ENCODE measurements at regions not wholly inside any gene's neighbourhood (a gene's known extent, or its start where the extent isn't known, plus 50 kb on each side); places are given as distances from the start of the nearest gene placed in this dataset.

DNA sequence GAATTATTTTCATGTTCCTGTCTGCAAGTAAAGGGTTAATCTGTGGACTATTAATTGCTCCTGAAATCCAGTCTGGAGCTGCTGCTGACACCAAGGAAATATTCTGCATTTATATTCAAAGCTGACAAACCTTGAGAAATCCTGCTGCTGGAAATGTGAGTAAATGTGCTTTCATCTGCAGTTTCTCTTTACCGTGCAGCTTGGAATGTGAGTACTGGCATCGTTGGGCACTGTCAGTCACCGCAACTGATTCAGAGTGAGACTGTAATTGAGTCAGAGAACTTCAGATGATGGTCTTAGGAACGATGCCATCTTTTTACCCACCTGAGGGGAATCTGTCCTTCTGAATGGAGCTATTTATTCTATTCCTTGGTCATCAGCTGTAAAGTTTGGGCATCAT, 420.6 kb downstream of the SIPA1L2 start:
- Histone ChIP-seq H3K18ac (ENCODE audit: low read depth, low read length) (no peak overlapping the region), H3K4me2 (ENCODE audit: low read depth, low read length) (no peak overlapping the region), H3K4ac (ENCODE audit: low read depth, low read length) (no peak overlapping the region), H3K9me3 (ENCODE audit: control insufficient read depth, insufficient read depth, low read length) (no peaks in the 10 kb centered on the region), H2AK9ac (replicated peaks; ENCODE audit: low read depth, low read length, poor library complexity) (no peak overlapping the region), H4K5ac (ENCODE audit: low read depth, low read length) (no peak overlapping the region), H3K79me1 (ENCODE audit: low read depth in 1 of 2, low read length in 2 of 2) (no peaks in the 10 kb centered on the region), H2BK15ac (ENCODE audit: low read depth, low read length) (no peak overlapping the region), H2AFZ (replicated peaks; ENCODE audit: low read length, poor library complexity) (no peak overlapping the region), H4K91ac (ENCODE audit: insufficient read depth, low read depth, low read length) (no peak overlapping the region), H3K9ac (ENCODE audit: low read depth, low read length) (no peak overlapping the region), H2AK5ac (ENCODE audit: low read depth, low read length) (no peak overlapping the region), H3K4me1 (ENCODE audit: control insufficient read depth, insufficient read depth, low read length) (no peaks in the 10 kb centered on the region), H3K9me1 (ENCODE audit: insufficient read depth, low read length) (no peaks in the 10 kb centered on the region), H3K23ac (ENCODE audit: low read depth, low read length) (no peak overlapping the region), H3K4me3 (ENCODE audit: insufficient read depth, low read depth, low read length) (no peak overlapping the region), H2BK5ac (ENCODE audit: low read depth, low read length, poor library complexity, severe bottlenecking) (no peak overlapping the region), H3K27ac (ENCODE audit: insufficient read depth, low read length) (no peak overlapping the region), H4K20me1 (ENCODE audit: insufficient read depth, low read length) (no peaks in the 10 kb centered on the region), H3K27me3 (ENCODE audit: control insufficient read depth, insufficient read depth, low read length) (no peaks in the 10 kb centered on the region), H2BK120ac (ENCODE audit: low read depth, low read length) (no peak overlapping the region), H3K36me3 (ENCODE audit: control insufficient read depth, insufficient read depth, low read length) (no peaks in the 10 kb centered on the region), H4K8ac (ENCODE audit: low read depth in 2 of 2, low read length in 2 of 2) (no peak overlapping the region), H3K14ac (replicated peaks; ENCODE audit: low read depth, low read length) (no peak overlapping the region), H3K56ac (ENCODE audit: extremely low read depth, insufficient read depth, low read length) (no peak overlapping the region), H2BK20ac (ENCODE audit: low read depth, low read length) (no peak overlapping the region)
- ATAC-seq (ENCODE audit: low read depth) (no peak), DNase-seq (no peak)
- BruUV-seq (replicated peaks) = no TSS peak
- dilution Hi-C loops (cut with HindIII; ENCODE audit: low sequenced_read_pairs, unreplicated experiment) = no loop called here
- TF ChIP-seq RAD21 (IDR thresholded peaks at IDR 0.05; ENCODE audit: low read length) = no peak
- TF ChIP-seq MAFK (IDR thresholded peaks at IDR 0.05; ENCODE audit: low read depth, low read length) = no peak
- no peak for TF ChIP-seq FOS (IDR thresholded peaks at IDR 0.05; ENCODE audit: low read depth, low read length)
- no peak for TF ChIP-seq RFX5 (IDR thresholded peaks at IDR 0.05; ENCODE audit: low read depth, low read length)
- TF ChIP-seq CHD1 (IDR thresholded peaks at IDR 0.05; ENCODE audit: low read depth, low read length) = no peak
- TF ChIP-seq NFE2L2 (IDR thresholded peaks at IDR 0.05; ENCODE audit: low read depth, low read length) = no peak
- TF ChIP-seq BHLHE40 (IDR thresholded peaks at IDR 0.05; ENCODE audit: low read depth, low read length) = no peak
- in situ Hi-C loops (cut with MboI; ENCODE audit: low sequenced_read_pairs) = no loop called here
- ChIA-PET CTCF (no interaction called here), POLR2A (ENCODE audit: unreplicated experiment) (no interaction called here)
- no CpG with 5 or more reads among the region's 4 CpGs for WGBS, 2 experiments (ENCODE audit: extremely low coverage in 2 of 2, insufficient read length in 1 of 2)
- intact Hi-C loops (cut with micrococcal nuclease) = no loop called here

Data from IMR-90 (cell line).